ENCODE measurements at regions not wholly inside any gene's neighbourhood (a gene's known extent, or its start where the extent isn't known, plus 50 kb on each side); places are given as distances from the start of the nearest gene placed in this dataset.

DNA sequence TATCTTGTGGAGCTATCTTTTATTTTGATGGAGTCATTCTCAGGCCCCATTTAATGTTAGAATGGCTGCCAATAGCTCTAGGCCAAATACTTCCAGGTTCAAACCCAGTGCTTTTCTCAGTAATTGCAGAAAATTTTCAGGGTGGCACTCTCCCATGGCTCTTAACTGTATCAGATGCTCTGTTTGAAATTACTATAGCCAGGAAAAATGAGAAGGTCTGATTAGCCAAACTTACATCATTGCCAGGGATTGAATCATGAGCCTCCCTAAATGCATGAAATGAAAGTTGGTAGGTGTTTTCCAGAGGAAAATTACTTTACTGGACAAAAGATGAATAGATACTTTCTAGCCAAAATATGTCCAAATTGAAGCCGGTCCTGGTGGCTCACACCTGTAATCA is 404.8 kb downstream of the MAT2B start:
- TF ChIP-seq, protein P1, sequence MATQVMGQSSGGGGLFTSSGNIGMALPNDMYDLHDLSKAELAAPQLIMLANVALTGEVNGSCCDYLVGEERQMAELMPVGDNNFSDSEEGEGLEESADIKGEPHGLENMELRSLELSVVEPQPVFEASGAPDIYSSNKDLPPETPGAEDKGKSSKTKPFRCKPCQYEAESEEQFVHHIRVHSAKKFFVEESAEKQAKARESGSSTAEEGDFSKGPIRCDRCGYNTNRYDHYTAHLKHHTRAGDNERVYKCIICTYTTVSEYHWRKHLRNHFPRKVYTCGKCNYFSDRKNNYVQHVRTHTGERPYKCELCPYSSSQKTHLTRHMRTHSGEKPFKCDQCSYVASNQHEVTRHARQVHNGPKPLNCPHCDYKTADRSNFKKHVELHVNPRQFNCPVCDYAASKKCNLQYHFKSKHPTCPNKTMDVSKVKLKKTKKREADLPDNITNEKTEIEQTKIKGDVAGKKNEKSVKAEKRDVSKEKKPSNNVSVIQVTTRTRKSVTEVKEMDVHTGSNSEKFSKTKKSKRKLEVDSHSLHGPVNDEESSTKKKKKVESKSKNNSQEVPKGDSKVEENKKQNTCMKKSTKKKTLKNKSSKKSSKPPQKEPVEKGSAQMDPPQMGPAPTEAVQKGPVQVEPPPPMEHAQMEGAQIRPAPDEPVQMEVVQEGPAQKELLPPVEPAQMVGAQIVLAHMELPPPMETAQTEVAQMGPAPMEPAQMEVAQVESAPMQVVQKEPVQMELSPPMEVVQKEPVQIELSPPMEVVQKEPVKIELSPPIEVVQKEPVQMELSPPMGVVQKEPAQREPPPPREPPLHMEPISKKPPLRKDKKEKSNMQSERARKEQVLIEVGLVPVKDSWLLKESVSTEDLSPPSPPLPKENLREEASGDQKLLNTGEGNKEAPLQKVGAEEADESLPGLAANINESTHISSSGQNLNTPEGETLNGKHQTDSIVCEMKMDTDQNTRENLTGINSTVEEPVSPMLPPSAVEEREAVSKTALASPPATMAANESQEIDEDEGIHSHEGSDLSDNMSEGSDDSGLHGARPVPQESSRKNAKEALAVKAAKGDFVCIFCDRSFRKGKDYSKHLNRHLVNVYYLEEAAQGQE (IDR thresholded peaks at IDR 0.05) = no peak
- TF ChIP-seq, protein P2, sequence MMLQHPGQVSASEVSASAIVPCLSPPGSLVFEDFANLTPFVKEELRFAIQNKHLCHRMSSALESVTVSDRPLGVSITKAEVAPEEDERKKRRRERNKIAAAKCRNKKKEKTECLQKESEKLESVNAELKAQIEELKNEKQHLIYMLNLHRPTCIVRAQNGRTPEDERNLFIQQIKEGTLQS (IDR thresholded peaks at IDR 0.05) = no peak
- TF ChIP-seq NR2F2 (IDR thresholded peaks at IDR 0.05) = no peak
- TF ChIP-seq, protein P3, sequence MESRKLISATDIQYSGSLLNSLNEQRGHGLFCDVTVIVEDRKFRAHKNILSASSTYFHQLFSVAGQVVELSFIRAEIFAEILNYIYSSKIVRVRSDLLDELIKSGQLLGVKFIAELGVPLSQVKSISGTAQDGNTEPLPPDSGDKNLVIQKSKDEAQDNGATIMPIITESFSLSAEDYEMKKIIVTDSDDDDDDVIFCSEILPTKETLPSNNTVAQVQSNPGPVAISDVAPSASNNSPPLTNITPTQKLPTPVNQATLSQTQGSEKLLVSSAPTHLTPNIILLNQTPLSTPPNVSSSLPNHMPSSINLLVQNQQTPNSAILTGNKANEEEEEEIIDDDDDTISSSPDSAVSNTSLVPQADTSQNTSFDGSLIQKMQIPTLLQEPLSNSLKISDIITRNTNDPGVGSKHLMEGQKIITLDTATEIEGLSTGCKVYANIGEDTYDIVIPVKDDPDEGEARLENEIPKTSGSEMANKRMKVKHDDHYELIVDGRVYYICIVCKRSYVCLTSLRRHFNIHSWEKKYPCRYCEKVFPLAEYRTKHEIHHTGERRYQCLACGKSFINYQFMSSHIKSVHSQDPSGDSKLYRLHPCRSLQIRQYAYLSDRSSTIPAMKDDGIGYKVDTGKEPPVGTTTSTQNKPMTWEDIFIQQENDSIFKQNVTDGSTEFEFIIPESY (IDR thresholded peaks at IDR 0.05) = no peak
- TF ChIP-seq, protein P4, sequence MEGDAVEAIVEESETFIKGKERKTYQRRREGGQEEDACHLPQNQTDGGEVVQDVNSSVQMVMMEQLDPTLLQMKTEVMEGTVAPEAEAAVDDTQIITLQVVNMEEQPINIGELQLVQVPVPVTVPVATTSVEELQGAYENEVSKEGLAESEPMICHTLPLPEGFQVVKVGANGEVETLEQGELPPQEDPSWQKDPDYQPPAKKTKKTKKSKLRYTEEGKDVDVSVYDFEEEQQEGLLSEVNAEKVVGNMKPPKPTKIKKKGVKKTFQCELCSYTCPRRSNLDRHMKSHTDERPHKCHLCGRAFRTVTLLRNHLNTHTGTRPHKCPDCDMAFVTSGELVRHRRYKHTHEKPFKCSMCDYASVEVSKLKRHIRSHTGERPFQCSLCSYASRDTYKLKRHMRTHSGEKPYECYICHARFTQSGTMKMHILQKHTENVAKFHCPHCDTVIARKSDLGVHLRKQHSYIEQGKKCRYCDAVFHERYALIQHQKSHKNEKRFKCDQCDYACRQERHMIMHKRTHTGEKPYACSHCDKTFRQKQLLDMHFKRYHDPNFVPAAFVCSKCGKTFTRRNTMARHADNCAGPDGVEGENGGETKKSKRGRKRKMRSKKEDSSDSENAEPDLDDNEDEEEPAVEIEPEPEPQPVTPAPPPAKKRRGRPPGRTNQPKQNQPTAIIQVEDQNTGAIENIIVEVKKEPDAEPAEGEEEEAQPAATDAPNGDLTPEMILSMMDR (IDR thresholded peaks at IDR 0.05; ENCODE audit: low read depth, low read length, missing input control) = no peak

Data from liver (tissue), 3 donors.